HCT116 (cell line): ENCODE measurements at regions not wholly inside any gene's neighbourhood (a gene's known extent, or its start where the extent isn't known, plus 50 kb on each side); places are given as distances from the start of the nearest gene placed in this dataset.

Experiments
- ATAC-seq: fragments of 200-7000 bp; cut with Tn5 transposase; 2 replicates; pipeline ENCODE4 v1.9.1; 2020; ENCODE audit warnings: mild to moderate bottlenecking, moderate library complexity
- BruUV-seq: library from RNA; stranded (reverse); fragments of 400-500 nt; replicated peaks from 2 replicates; lab custom pipeline; 2021; lab: Mats Ljungman, UMichigan
- CTCF ChIA-PET: fragments of 300-600 bp; sonication (Branson Sonifier 250); formaldehyde crosslinking; loops from one replicate; lab custom pipeline; 2021; ENCODE audit warnings: antibody characterized with exemption; lab: Charles Lee
- POLR2A ChIA-PET: fragments of 300-600, 350-600 bp; sonication (Branson Sonifier 250); formaldehyde crosslinking; loops from one replicate; lab custom pipeline; 2021; ENCODE audit warnings: antibody characterized with exemption; lab: Charles Lee
- RAD21 ChIA-PET, 2 experiments: fragments of 300-600 bp; sonication (Branson Sonifier 250); formaldehyde crosslinking; loops; one replicate each; lab custom pipeline; 2023; ENCODE audit warnings: low total read pairs in 2 of 2; ENCODE audit not compliant: uncharacterized antibody in 2 of 2, unreplicated experiment in 2 of 2, low non-redundant PET in 1 of 2; lab: Charles Lee
- DNase-seq: peaks from one replicate; pipeline ENCODE4 v3.0.0-alpha.2; 2010; ENCODE audit warnings: low read depth, low spot score
- H2AFZ ChIP-seq: fragments of 200-600 bp; shearing (Covaris generic), sonication (generic); 2 replicates; pipeline ENCODE4 v1.6.1; 2017; ENCODE audit warnings: low read depth, mixed run types, mixed read lengths, antibody characterized with exemption, low read length; ENCODE audit not compliant: poor library complexity, severe bottlenecking
- H3K27ac ChIP-seq: 2 replicates; pipeline ENCODE4 v1.5.1; 2012; ENCODE audit warnings: low read depth, low read length
- H3K27me3 ChIP-seq: fragments of 200-600 bp; sonication (generic); 2 replicates; pipeline ENCODE4 v1.6.1; 2016; ENCODE audit warnings: mixed run types, low read length, mixed read lengths; ENCODE audit not compliant: insufficient read depth
- H3K36me3 ChIP-seq, 2 experiments: fragments of 200-500 bp in 1 of 2; fragments of 200-600 bp in 1 of 2; sonication (Bioruptor generic) in 1 of 2; sonication (generic) in 1 of 2; 2 replicates each; pipeline versions ENCODE4 v1.5.1 to v1.6.1; 2014 to 2016; ENCODE audit warnings: low read length in 2 of 2, inconsistent platforms in 1 of 2, mixed read lengths in 1 of 2, mixed run types in 1 of 2; ENCODE audit not compliant: insufficient read depth in 2 of 2, control insufficient read depth in 1 of 2
- H3K4me1 ChIP-seq, 2 experiments: fragments of 200-600 bp in 1 of 2; sonication (generic) in 1 of 2; 2 replicates each; pipeline versions ENCODE4 v1.5.1 to v1.6.1; 2012 to 2017; ENCODE audit warnings: low read length in 2 of 2, inconsistent platforms in 1 of 2, mild to moderate bottlenecking in 1 of 2, mixed read lengths in 1 of 2, mixed run types in 1 of 2, moderate library complexity in 1 of 2; ENCODE audit not compliant: insufficient read depth in 2 of 2, control insufficient read depth in 1 of 2
- H3K4me2 ChIP-seq: fragments of 200-600 bp; sonication (generic); 2 replicates; pipeline ENCODE4 v1.6.1; 2017; ENCODE audit warnings: mixed run types, low read length, mixed read lengths
- H3K4me3 ChIP-seq, 2 experiments: fragments of 200-600 bp in 1 of 2; sonication (generic) in 1 of 2; replicated peaks in 1 of 2; 2 replicates each; pipeline ENCODE4 v1.5.1; 2011 to 2016; ENCODE audit warnings: low read length in 2 of 2, control low read depth in 1 of 2, low read depth in 1 of 2, mild to moderate bottlenecking in 1 of 2, mixed read lengths in 1 of 2, mixed run types in 1 of 2
- H3K79me2 ChIP-seq: fragments of 200-600 bp; sonication (generic); 2 replicates; pipeline ENCODE4 v1.6.1; 2017; ENCODE audit warnings: mild to moderate bottlenecking, mixed run types, low read length, moderate library complexity, mixed read lengths; ENCODE audit not compliant: insufficient read depth
- H3K9ac ChIP-seq: fragments of 200-600 bp; sonication (generic); 2 replicates; pipeline ENCODE4 v1.6.1; 2016; ENCODE audit warnings: low read length, mixed read lengths
- H3K9me2 ChIP-seq: fragments of 200-600 bp; sonication (generic), shearing (Covaris generic); 2 replicates; pipeline ENCODE4 v1.6.1; 2017; ENCODE audit warnings: mixed run types, mild to moderate bottlenecking, moderate library complexity; ENCODE audit not compliant: insufficient read depth
- H3K9me3 ChIP-seq, 2 experiments: fragments of 200-500 bp in 1 of 2; fragments of 200-600 bp in 1 of 2; sonication (Bioruptor generic) in 1 of 2; sonication (generic) in 1 of 2; 2 replicates each; pipeline ENCODE4 v1.6.1; 2014 to 2017; ENCODE audit warnings: low read length in 2 of 2, mixed read lengths in 2 of 2, inconsistent platforms in 1 of 2, low read depth in 1 of 2, mild to moderate bottlenecking in 1 of 2, mixed run types in 1 of 2, moderate library complexity in 1 of 2; ENCODE audit not compliant: control insufficient read depth in 1 of 2, insufficient read depth in 1 of 2
- H4K20me1 ChIP-seq: fragments of 200-600 bp; sonication (generic), shearing (Covaris generic); 2 replicates; pipeline ENCODE4 v1.6.1; 2017; ENCODE audit warnings: mixed run types, mild to moderate bottlenecking, moderate library complexity; ENCODE audit not compliant: insufficient read depth
- ATF3 ChIP-seq: IDR thresholded peaks from 2 replicates; pipeline ENCODE4 v1.6.1; 2012
- CBX3 ChIP-seq: IDR thresholded peaks from 2 replicates; pipeline ENCODE4 v1.6.1; 2012; ENCODE audit warnings: low read depth
- CEBPB ChIP-seq: IDR thresholded peaks from 2 replicates; pipeline ENCODE4 v1.6.1; 2012; ENCODE audit warnings: low read depth
- CTCF ChIP-seq, 3 experiments: fragments of 200-600 bp in 1 of 3; sonication (generic) in 1 of 3; IDR thresholded peaks in 2 of 3; conservative IDR thresholded peaks in 1 of 3; 2 replicates each; pipeline ENCODE4 v1.5.1; 2012 to 2017; ENCODE audit warnings: low read depth in 2 of 3, low read length in 2 of 3, antibody characterized with exemption in 1 of 3, borderline replicate concordance in 1 of 3, control low read depth in 1 of 3, mild to moderate bottlenecking in 1 of 3, mixed read lengths in 1 of 3, mixed run types in 1 of 3, moderate library complexity in 1 of 3; ENCODE audit not compliant: insufficient read depth in 1 of 3
- EGR1 ChIP-seq: IDR thresholded peaks from 2 replicates; pipeline ENCODE4 v1.6.1; 2012; ENCODE audit warnings: low read depth
- ELF1 ChIP-seq: IDR thresholded peaks from 2 replicates; pipeline ENCODE4 v1.6.1; 2012; ENCODE audit warnings: low read depth, borderline replicate concordance
- EZH2 ChIP-seq: fragments of 200-600 bp; sonication (generic); IDR thresholded peaks from 2 replicates; pipeline ENCODE4 v1.6.1; 2017; ENCODE audit warnings: antibody characterized with exemption, mixed run types
- EZH2phosphoT487 ChIP-seq: fragments of 200-600 bp; IDR thresholded peaks from 2 replicates; pipeline ENCODE4 v1.6.1; 2018; ENCODE audit warnings: antibody characterized with exemption, borderline replicate concordance
- MAX ChIP-seq: IDR thresholded peaks from 2 replicates; pipeline ENCODE4 v1.6.1; 2012
- POLR2A ChIP-seq: IDR thresholded peaks from 2 replicates; pipeline ENCODE4 v1.7.0; 2011; ENCODE audit warnings: borderline replicate concordance; ENCODE audit not compliant: insufficient read depth, insufficient read length; ENCODE audit errors: extremely low read depth
- POLR2AphosphoS5 ChIP-seq: IDR thresholded peaks from 2 replicates; pipeline ENCODE4 v1.6.1; 2011; ENCODE audit warnings: mild to moderate bottlenecking, low read depth, low read length, moderate library complexity
- REST ChIP-seq: IDR thresholded peaks from 2 replicates; pipeline ENCODE4 v1.6.1; 2012; ENCODE audit warnings: low read depth
- SIN3A ChIP-seq: IDR thresholded peaks from 2 replicates; pipeline ENCODE4 v1.6.1; 2012; ENCODE audit warnings: low read depth
- SP1 ChIP-seq: IDR thresholded peaks from 2 replicates; pipeline ENCODE4 v1.6.1; 2012; ENCODE audit warnings: low read depth
- TCF7L2 ChIP-seq: IDR thresholded peaks from 2 replicates; pipeline ENCODE4 v1.7.0; 2011; ENCODE audit warnings: borderline replicate concordance, inconsistent platforms; ENCODE audit not compliant: insufficient read depth, insufficient read length; ENCODE audit errors: extremely low read depth
- YY1 ChIP-seq: IDR thresholded peaks from 2 replicates; pipeline ENCODE4 v1.6.1; 2011; ENCODE audit warnings: low read length, low read depth, moderate library complexity, mild to moderate bottlenecking; ENCODE audit not compliant: insufficient replicate concordance; ENCODE audit errors: extremely low read depth
- ZBTB33 ChIP-seq: IDR thresholded peaks from 2 replicates; pipeline ENCODE4 v1.6.1; 2011; ENCODE audit warnings: mild to moderate bottlenecking, low read length, moderate library complexity; ENCODE audit not compliant: insufficient replicate concordance; ENCODE audit errors: extremely low read depth
- ZFX ChIP-seq: fragments of 450-650 bp; IDR thresholded peaks from 2 replicates; pipeline ENCODE4 v1.6.1; 2017
- ZNF274 ChIP-seq: fragments of 200-500 bp; sonication (Bioruptor generic); IDR thresholded peaks from 2 replicates; pipeline ENCODE4 v1.6.1; 2014; ENCODE audit warnings: mild to moderate bottlenecking, low read depth, low read length, inconsistent platforms
- intact Hi-C: fragments of 100-400 bp; cut with micrococcal nuclease; formaldehyde crosslinking; loops from 2 replicates; pipeline ENCODE4 v1.10.0; 2022

- no TSS peak for BruUV-seq
- no peak for DNase-seq
- Histone ChIP-seq H3K36me3 (no peaks in the 10 kb centered on the region), H3K27me3 (no peaks in the 10 kb centered on the region), H3K9me2 (no peaks in the 10 kb centered on the region), H2AFZ (no peak overlapping the region), H3K4me1 (no peaks in the 10 kb centered on the region; a peak in 1 of 4 replicates), H3K79me2 (no peaks in the 10 kb centered on the region), H3K9me3 (no peaks in the 10 kb centered on the region), H3K4me2 (no peak overlapping the region), H3K27ac (no peak overlapping the region), H4K20me1 (no peaks in the 10 kb centered on the region), H3K4me3 (no peak overlapping the region), H3K9ac (no peak overlapping the region)
- intact Hi-C loops = no loop called here
- ChIA-PET RAD21 (no interaction called here), CTCF (no interaction called here), POLR2A (no interaction called here)
- ATAC-seq = no peak
- TF ChIP-seq CBX3 = no peak
- no peak for TF ChIP-seq CEBPB
- no peak for TF ChIP-seq POLR2A
- no peak for TF ChIP-seq SIN3A
- no peak for TF ChIP-seq ZNF274
- no peak for TF ChIP-seq TCF7L2
- no peak for TF ChIP-seq ZBTB33
- no peak for TF ChIP-seq YY1
- no peak for TF ChIP-seq REST
- no peak for TF ChIP-seq ELF1
- TF ChIP-seq CTCF (IDR thresholded peaks at IDR 0.05 in 2 of 3, conservative IDR thresholded peaks at IDR 0.05 in 1 of 3; ENCODE audit: borderline replicate concordance in 1 of 3, insufficient read depth in 1 of 3, low read depth in 2 of 3, low read length in 2 of 3) = no peak
- no peak for TF ChIP-seq POLR2AphosphoS5
- no peak for TF ChIP-seq ATF3
- TF ChIP-seq MAX = no peak
- TF ChIP-seq SP1 = no peak
- TF ChIP-seq EZH2phosphoT487 = no peak
- TF ChIP-seq EGR1 = no peak
- no peak for TF ChIP-seq ZFX
- TF ChIP-seq EZH2 = no peak
Observed at GRCh38 chr17:70875729-70876310, 706.5 kb downstream of the KCNJ2 start.
